ENCODE measurements at regions not wholly inside any gene's neighbourhood (a gene's known extent, or its start where the extent isn't known, plus 50 kb on each side); places are given as distances from the start of the nearest gene placed in this dataset.

DNA sequence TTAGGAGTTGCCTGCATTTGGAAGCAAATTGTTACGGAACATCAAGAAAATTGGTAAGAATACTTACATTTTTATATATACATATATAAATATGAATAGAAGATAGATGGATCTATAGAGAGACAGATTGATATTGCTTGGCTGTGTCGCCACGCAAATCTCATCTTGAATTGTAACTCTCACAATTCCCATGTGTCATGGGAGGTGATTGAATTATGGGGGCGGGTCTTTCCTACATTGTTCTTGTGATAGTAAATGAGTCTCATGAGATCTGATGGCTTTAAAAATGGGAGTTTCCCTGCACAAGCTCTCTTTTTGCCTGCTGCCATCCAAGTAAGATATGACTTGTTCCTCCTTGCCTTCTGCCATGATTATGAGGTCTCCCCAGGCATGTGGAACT, 180.8 kb upstream of the HEY2 start:
- no peak for ATAC-seq (ENCODE audit: low FRiP score)
- no peaks in the 10 kb centered on the region for H3K9me3 ChIP-seq (ENCODE audit: control insufficient read depth, low read length)
- no peaks in the 10 kb centered on the region for H3K27me3 ChIP-seq (ENCODE audit: control insufficient read depth in 1 of 2, insufficient read depth in 2 of 2, low read length in 1 of 2)
- no peak overlapping the region for H3K4me3 ChIP-seq (ENCODE audit: low read length in 2 of 2)
- H3K4me1 ChIP-seq (ENCODE audit: control insufficient read depth in 1 of 2, insufficient read depth in 2 of 2, low read length in 2 of 2), result peaks cover 1 to 10% of the 10 kb centered on the region in 2 donors
- whole genome bisulfite sequencing, 2 donors, result 97 to 99% methylated on average over 4 of the region's 4 CpGs
- H3K27ac ChIP-seq (ENCODE audit: low read depth in 1 of 2, low read length in 2 of 2), result no peak overlapping the region
- intact Hi-C loops (cut with DNase I), result no loop called here
- H3K36me3 ChIP-seq (ENCODE audit: control insufficient read depth in 1 of 2, insufficient read depth in 2 of 2, low read length in 1 of 2), result no peaks in the 10 kb centered on the region
- DNase-seq, result no peak

- 8 to 10% methylated on average over 2 of the region's 2 CpGs for WGBS, 2 donors
- DNase-seq (no peak), ATAC-seq (ENCODE audit: low FRiP score) (peak; percentile 38)
- Histone ChIP-seq H3K27me3 (ENCODE audit: control insufficient read depth in 1 of 2, insufficient read depth in 2 of 2, low read length in 1 of 2) (no peaks in the 10 kb centered on the region), H3K4me3 (ENCODE audit: low read length in 2 of 2) (no peak overlapping the region), H3K27ac (ENCODE audit: low read depth in 1 of 2, low read length in 2 of 2) (peak overlapping the region in 1 of 2 donors; percentile 48), H3K9me3 (ENCODE audit: control insufficient read depth, low read length) (no peaks in the 10 kb centered on the region), H3K36me3 (ENCODE audit: control insufficient read depth in 1 of 2, insufficient read depth in 2 of 2, low read length in 1 of 2) (no peaks in the 10 kb centered on the region), H3K4me1 (ENCODE audit: control insufficient read depth in 1 of 2, insufficient read depth in 2 of 2, low read length in 2 of 2) (peaks cover 1 to 22% of the 10 kb centered on the region in 2 donors)
- intact Hi-C loops (cut with DNase I), result loop anchor here in 1 of 2 donors (10.0 kb wide), 1 partner anchor 256 kb away; no protein-coding TSS in a partner anchor
These were observed 178.9 kb upstream of the HEY2 start for GRCh38 chr6:125570526-125570925.

GRCh38 chr6:125571207-125571755, 178.2 kb upstream of the HEY2 start:
- 65 to 66% methylated on average over 2 of the region's 2 CpGs for WGBS, 2 donors
- intact Hi-C loops (cut with DNase I), result loop anchor here in 1 of 2 donors (10.0 kb wide), 1 partner anchor 256 kb away; no protein-coding TSS in a partner anchor
- no peak for ATAC-seq (ENCODE audit: low FRiP score)

DNA sequence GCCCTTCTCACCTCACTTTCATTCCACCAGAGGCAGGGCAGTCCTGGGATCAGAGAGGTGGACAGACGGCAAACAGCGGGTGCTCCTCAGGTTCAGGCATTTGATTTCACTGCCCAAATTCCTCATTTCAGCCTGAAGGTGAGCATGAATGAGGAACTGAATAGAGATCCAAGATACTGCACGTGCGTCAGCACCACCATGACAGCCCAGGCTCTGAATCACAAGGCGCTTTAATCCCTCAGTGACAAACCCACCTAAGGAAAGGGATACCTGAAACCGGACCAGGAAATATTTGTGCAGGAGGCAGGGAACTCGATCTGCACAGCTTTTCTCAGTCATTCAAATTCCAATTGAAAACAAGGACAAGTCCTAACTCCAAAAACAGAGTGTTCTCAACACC, 174.8 kb upstream of the HEY2 start:
- intact Hi-C loops (cut with DNase I), result loop anchor here in 1 of 2 donors (10.0 kb wide), 1 partner anchor 260 kb away; no protein-coding TSS in a partner anchor
- Histone ChIP-seq H3K27me3 (ENCODE audit: control insufficient read depth in 1 of 2, insufficient read depth in 2 of 2, low read length in 1 of 2) (no peaks in the 10 kb centered on the region), H3K36me3 (ENCODE audit: control insufficient read depth in 1 of 2, insufficient read depth in 2 of 2, low read length in 1 of 2) (no peaks in the 10 kb centered on the region), H3K27ac (ENCODE audit: low read depth in 1 of 2, low read length in 2 of 2) (no peak overlapping the region), H3K4me3 (ENCODE audit: low read length in 2 of 2) (no peak overlapping the region), H3K4me1 (ENCODE audit: control insufficient read depth in 1 of 2, insufficient read depth in 2 of 2, low read length in 2 of 2) (peaks cover 1 to 22% of the 10 kb centered on the region in 2 donors), H3K9me3 (ENCODE audit: control insufficient read depth, low read length) (no peaks in the 10 kb centered on the region)
- DNase-seq (no peak), ATAC-seq (ENCODE audit: low FRiP score) (no peak)
- 65 to 67% methylated on average over 7 of the region's 7 CpGs for WGBS, 2 donors

More at GRCh38 chr6:125571207-125571755, 178.2 kb upstream of the HEY2 start:
- peaks cover 1 to 22% of the 10 kb centered on the region in 2 donors for H3K4me1 ChIP-seq (ENCODE audit: control insufficient read depth in 1 of 2, insufficient read depth in 2 of 2, low read length in 2 of 2)
- H3K4me3 ChIP-seq (ENCODE audit: low read length in 2 of 2), result no peak overlapping the region
- no peaks in the 10 kb centered on the region for H3K9me3 ChIP-seq (ENCODE audit: control insufficient read depth, low read length)
- no peaks in the 10 kb centered on the region for H3K27me3 ChIP-seq (ENCODE audit: control insufficient read depth in 1 of 2, insufficient read depth in 2 of 2, low read length in 1 of 2)
- no peak for DNase-seq
- no peaks in the 10 kb centered on the region for H3K36me3 ChIP-seq (ENCODE audit: control insufficient read depth in 1 of 2, insufficient read depth in 2 of 2, low read length in 1 of 2)
- H3K27ac ChIP-seq (ENCODE audit: low read depth in 1 of 2, low read length in 2 of 2), result no peak overlapping the region

DNA sequence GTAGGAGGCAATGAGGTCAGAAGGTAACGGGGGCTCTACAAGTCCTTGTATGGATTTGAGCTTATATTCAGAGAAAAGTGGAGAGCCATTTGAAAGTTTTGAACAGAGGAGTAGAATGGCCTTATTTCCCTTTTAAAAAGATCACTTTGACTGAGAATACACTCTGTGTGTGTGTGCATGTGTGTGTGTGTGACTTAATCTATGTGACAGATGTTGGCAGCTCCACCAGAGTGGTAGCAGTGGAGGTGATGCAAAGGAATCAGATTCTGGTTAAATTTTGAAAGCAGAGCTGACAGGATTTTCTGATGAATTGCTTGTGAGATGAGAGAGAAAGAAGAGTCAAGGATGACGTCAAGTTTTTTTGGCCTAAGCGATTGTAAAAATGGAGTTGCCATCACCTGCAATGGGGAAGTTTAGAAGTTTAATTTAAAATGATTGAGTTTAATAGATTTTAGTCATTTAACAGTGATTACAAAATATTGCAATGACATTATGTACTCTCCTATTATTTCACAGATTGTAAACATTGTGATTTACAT, 172.2 kb upstream of the HEY2 start:
- ATAC-seq (ENCODE audit: low FRiP score) (no peak), DNase-seq (no peak)
- Histone ChIP-seq H3K27ac (ENCODE audit: low read depth in 1 of 2, low read length in 2 of 2) (no peak overlapping the region), H3K4me3 (ENCODE audit: low read length in 2 of 2) (no peak overlapping the region), H3K36me3 (ENCODE audit: control insufficient read depth in 1 of 2, insufficient read depth in 2 of 2, low read length in 1 of 2) (no peaks in the 10 kb centered on the region), H3K9me3 (ENCODE audit: control insufficient read depth, low read length) (no peaks in the 10 kb centered on the region), H3K4me1 (ENCODE audit: control insufficient read depth in 1 of 2, insufficient read depth in 2 of 2, low read length in 2 of 2) (peaks cover 1 to 17% of the 10 kb centered on the region in 2 donors), H3K27me3 (ENCODE audit: control insufficient read depth in 1 of 2, insufficient read depth in 2 of 2, low read length in 1 of 2) (no peaks in the 10 kb centered on the region)
- WGBS, 2 donors, result 96 to 98% methylated on average over 3 of the region's 3 CpGs
- intact Hi-C loops (cut with DNase I), result loop anchor here in 1 of 2 donors (10.0 kb wide), 1 partner anchor 262 kb away; no protein-coding TSS in a partner anchor

- Histone ChIP-seq H3K27ac (ENCODE audit: low read depth in 1 of 2, low read length in 2 of 2) (peak overlapping the region in 1 of 2 donors; percentile 71), H3K4me1 (ENCODE audit: control insufficient read depth in 1 of 2, insufficient read depth in 2 of 2, low read length in 2 of 2) (peaks cover 0 to 3% of the 10 kb centered on the region in 2 donors), H3K4me3 (ENCODE audit: low read length in 2 of 2) (no peak overlapping the region), H3K27me3 (ENCODE audit: control insufficient read depth in 1 of 2, insufficient read depth in 2 of 2, low read length in 1 of 2) (no peaks in the 10 kb centered on the region), H3K36me3 (ENCODE audit: control insufficient read depth in 1 of 2, insufficient read depth in 2 of 2, low read length in 1 of 2) (no peaks in the 10 kb centered on the region), H3K9me3 (ENCODE audit: control insufficient read depth, low read length) (no peaks in the 10 kb centered on the region)
- ATAC-seq (ENCODE audit: low FRiP score) (peak; percentile 66), DNase-seq (peak in 1 of 2 donors; percentile 60)
- WGBS, 2 donors, result 28 to 30% methylated on average over 9 of the region's 9 CpGs
- intact Hi-C loops (cut with DNase I), result loop anchor here in 1 of 2 donors (10.0 kb wide), 1 partner anchor 160 kb away; the partner anchor contains the start of gene HEY2
These were observed 164.9 kb upstream of the HEY2 start for GRCh38 chr6:125584468-125584939.

DNA sequence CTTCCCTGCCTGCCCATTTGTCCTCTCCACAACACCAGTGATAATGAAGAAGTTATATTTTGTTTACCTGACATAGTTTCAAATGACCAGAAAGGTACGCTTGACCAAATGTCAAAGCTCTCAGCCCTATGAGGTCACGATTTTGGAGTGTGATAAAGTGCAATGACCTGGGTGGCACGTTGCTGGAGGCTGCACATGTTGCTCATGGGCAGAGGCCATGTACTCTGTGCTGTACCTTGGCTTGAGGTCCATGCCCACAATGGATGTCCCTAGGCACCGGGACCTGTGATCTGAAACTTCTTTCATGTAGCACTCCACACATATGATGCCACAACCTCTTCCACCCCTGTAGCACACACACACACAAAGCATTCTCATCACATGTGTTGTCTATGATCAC, 164.0 kb upstream of the HEY2 start:
- Histone ChIP-seq H3K9me3 (ENCODE audit: control insufficient read depth, low read length) (no peaks in the 10 kb centered on the region), H3K4me3 (ENCODE audit: low read length in 2 of 2) (no peak overlapping the region), H3K27me3 (ENCODE audit: control insufficient read depth in 1 of 2, insufficient read depth in 2 of 2, low read length in 1 of 2) (no peaks in the 10 kb centered on the region), H3K27ac (ENCODE audit: low read depth in 1 of 2, low read length in 2 of 2) (no peak overlapping the region), H3K4me1 (ENCODE audit: control insufficient read depth in 1 of 2, insufficient read depth in 2 of 2, low read length in 2 of 2) (peaks cover 0 to 3% of the 10 kb centered on the region in 2 donors), H3K36me3 (ENCODE audit: control insufficient read depth in 1 of 2, insufficient read depth in 2 of 2, low read length in 1 of 2) (no peaks in the 10 kb centered on the region)
- ATAC-seq (ENCODE audit: low FRiP score) (no peak), DNase-seq (no peak)
- intact Hi-C loops (cut with DNase I), result loop anchor here in 1 of 2 donors (10.0 kb wide), 1 partner anchor 159 kb away; the partner anchor contains the start of gene HEY2
- WGBS, 2 donors, result 79 to 80% methylated on average over 4 of the region's 4 CpGs

- intact Hi-C loops (cut with DNase I), result loop anchor here in 1 of 2 donors (10.0 kb wide), 1 partner anchor 159 kb away; the partner anchor contains the start of gene HEY2
- Histone ChIP-seq H3K27ac (ENCODE audit: low read depth in 1 of 2, low read length in 2 of 2) (no peak overlapping the region), H3K9me3 (ENCODE audit: control insufficient read depth, low read length) (no peaks in the 10 kb centered on the region), H3K4me1 (ENCODE audit: control insufficient read depth in 1 of 2, insufficient read depth in 2 of 2, low read length in 2 of 2) (peaks cover 0 to 3% of the 10 kb centered on the region in 2 donors), H3K27me3 (ENCODE audit: control insufficient read depth in 1 of 2, insufficient read depth in 2 of 2, low read length in 1 of 2) (no peaks in the 10 kb centered on the region), H3K36me3 (ENCODE audit: control insufficient read depth in 1 of 2, insufficient read depth in 2 of 2, low read length in 1 of 2) (no peaks in the 10 kb centered on the region), H3K4me3 (ENCODE audit: low read length in 2 of 2) (no peak overlapping the region)
- DNase-seq (no peak), ATAC-seq (ENCODE audit: low FRiP score) (no peak)
- WGBS, 2 donors, result 58 to 70% methylated on average over 3 of the region's 3 CpGs
These were observed 163.4 kb upstream of the HEY2 start for GRCh38 chr6:125586074-125586473.
